Mucosa of gallbladder (tissue), 1 donor: ENCODE measurements at regions not wholly inside any gene's neighbourhood (a gene's known extent, or its start where the extent isn't known, plus 50 kb on each side); places are given as distances from the start of the nearest gene placed in this dataset.
A peak's percentile ranks its signal among the peaks of the same experiment; 100 is the strongest.

Experiments used
- DNase-seq: peaks from one replicate; pipeline ENCODE4 v3.0.0-alpha.2; 2020; ENCODE audit warnings: low spot score
- donor health status: DM: no; HTN: no; CAD: no.

DNA sequence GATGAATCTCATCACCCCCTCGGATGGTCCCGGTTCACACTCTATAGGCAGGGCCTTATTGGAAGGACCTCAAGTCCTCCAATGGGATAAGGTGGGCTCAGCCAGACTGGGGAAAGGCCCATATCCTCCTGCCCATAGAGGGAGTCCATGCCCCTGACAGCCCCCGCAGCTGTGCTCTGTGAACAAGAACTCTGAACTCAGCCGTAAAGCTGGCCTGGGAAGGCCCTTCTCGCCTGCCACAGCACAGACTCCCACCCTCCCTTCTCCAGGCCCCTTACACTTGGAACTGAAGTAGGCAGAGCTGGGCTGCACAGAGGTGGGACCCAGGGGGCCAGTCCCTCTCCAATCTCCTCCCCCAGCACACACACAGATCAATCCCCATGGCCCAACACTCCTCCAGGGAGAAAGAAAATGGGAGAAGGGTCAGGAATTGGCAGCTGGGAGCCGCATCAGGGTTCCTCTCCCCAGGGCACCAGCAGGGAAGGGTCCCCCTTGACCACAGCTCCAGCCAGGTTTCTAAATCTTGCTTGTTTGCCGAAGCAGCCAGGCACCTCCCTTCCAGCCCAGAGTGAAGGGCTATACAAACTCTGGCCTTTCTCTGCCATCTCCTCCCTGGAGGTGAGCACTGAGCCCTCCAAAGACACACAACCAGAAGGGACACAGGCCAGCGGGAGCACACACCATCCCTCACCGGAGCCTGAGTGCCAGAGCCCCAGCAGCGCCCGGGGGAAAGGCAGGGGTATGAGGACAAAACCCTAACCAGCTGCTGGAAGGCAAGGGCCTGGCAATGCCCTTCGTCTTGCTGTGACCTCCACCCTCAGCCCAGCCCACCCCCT is 454.1 kb downstream of the SOX9 start:
- no peak for DNase-seq

DNA sequence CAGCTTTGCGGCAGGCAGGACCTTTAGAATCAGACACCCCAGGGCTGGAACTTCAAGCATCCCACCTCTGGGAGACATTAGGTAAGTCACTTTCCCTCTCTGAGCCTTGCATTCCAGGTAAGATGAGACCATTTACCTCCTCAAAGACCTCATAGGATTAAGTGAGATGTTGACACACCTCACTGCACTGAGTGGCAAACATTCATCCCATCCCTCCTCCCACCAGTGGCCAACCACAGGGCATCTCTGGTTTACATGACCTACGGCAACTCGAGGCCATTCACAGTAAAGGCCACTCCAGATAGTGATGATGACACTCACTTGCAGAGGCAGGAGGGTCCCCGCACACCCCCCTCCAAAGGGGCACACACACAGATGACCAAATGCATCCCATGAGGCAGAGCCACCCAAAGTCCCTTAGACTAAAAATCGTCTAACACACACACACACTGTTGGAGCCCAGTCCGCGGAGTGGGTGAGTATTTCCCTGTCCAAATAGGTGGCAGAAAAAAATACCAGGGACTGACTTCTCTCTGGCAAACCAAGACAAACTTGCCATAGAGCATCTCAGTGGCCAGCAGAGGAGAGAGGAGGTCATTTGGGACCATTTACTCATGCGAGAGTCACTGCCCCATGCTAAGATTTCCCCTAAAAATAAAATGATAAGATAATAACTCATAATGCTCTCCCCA is 454.9 kb downstream of the SOX9 start:
- no peak for DNase-seq

DNA sequence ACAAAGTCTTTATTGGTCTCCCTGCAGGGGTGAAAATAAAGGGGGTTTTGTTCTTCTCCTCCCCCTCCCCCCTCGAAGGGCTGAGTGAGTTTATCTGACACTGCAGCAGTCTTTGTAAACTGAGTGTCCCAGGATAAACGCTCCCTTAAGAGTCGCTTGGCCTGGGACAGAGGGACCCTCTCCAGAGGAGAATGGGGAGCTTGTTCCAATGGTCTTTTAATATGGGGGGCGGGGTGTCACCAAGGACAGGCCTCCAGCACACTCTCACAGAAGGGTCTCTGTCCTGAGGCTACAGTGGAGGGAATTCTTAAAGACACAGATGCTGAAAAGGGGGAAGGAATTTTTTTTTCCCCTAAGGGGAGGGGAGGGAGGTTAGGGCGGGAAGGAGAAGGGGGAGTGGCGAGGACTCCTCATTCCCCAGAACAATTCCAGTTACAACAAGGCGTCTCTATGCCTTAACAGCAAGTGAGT is 455.5 kb downstream of the SOX9 start:
- no peak for DNase-seq

DNA sequence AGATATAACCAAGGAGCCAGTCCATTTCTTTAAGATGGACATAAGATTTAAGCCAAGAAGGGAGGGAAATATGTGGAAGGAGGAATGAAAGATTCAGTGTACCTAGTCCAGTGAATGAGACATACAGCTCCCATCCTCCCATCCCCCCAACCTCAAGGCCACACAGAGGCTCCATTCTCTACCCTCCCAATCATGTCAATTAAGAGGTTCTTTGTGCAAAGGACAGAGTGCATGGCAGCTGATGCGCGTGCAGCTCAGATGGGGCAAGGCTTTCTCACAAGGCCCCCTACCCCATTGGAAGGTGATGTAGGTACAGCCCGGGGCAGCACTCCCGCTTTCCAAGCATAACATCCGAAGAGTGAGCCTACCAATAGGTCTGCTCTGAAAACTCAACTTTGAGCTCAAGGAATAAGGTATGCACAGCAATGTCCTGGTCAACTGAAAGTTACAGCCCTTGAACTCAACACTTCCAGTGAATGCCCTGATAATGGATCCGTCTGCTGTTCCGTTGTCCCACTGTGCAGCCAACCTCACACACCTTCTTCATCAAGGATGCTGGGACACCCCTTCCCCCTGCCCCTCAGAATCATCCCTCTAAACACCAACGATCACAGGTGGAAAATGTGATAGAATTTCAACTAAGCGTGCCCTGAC is 458.1 kb downstream of the SOX9 start:
- DNase-seq, result no peak

DNA sequence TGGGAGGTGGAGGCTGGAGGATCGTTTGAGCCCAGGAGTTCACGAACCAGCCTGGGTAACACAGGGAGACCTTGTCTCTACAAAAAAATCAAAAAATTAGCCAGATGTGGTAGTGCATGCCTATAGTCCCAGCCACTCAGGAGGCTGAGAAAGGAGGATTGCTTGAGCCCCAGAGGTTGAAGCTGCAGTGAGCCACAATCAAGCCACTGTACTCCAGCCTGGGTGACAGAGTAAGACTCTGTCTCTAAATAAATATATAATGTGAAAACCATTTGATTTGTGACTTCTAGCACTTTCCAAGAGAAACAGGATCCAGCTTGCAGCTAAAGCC is 459.1 kb downstream of the SOX9 start:
- no peak for DNase-seq

DNA sequence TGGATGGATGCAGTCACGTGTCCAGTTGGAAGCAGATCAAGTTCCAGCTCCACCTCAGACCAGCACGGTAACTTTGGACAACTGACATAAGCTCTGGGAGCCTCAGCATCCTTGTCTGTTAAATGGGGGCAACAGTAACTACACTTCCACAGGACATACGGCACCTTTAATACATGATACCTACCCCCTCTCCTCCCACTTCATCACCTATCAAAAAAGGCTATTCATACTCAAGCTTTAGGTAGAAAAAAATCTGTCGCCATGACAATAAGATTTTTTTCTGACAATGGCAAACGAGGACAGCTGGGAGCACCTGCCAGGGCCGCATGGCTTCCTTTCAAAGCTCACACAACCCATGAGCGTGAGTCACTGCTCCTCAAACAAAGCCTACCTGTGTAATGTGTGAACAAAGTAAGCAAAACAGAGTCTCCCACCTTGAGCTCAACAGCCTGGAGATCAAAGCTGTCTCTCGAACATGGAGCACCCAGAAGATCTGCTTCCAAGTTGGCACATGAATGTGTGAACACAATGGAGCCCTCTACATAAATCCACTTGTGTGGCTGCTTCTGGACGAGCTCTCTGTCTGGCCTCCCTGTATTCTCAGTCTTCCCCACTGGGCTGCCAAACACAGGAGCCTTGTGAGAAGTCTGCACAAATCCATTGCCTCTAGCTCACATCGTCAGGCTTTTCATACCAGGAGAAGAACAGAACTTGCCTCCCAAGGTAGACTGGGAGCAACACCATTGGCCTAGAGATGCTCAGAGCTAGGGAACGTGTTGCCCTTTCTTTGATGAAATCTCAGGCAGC is 459.7 kb downstream of the SOX9 start:
- DNase-seq, result peak; percentile 83

DNA sequence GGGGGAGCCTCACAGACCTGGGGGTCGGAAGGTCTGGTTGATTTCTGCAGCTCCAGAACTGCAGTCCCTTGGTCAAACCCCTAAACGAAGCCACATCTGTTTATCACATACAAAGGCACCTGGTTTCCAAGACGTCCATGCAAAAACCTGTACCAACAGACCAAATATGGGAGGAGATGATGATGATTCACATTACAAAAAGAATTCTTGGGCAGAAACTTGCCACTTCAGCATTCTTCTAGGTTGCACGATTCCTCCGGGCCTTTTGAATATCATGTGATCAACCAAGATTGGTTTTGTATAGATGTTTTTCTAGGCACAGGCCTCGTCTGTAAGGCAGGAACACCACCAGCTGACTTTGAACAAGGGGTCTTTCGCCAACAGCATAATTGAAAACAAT is 466.3 kb downstream of the SOX9 start:
- no peak for DNase-seq

DNA sequence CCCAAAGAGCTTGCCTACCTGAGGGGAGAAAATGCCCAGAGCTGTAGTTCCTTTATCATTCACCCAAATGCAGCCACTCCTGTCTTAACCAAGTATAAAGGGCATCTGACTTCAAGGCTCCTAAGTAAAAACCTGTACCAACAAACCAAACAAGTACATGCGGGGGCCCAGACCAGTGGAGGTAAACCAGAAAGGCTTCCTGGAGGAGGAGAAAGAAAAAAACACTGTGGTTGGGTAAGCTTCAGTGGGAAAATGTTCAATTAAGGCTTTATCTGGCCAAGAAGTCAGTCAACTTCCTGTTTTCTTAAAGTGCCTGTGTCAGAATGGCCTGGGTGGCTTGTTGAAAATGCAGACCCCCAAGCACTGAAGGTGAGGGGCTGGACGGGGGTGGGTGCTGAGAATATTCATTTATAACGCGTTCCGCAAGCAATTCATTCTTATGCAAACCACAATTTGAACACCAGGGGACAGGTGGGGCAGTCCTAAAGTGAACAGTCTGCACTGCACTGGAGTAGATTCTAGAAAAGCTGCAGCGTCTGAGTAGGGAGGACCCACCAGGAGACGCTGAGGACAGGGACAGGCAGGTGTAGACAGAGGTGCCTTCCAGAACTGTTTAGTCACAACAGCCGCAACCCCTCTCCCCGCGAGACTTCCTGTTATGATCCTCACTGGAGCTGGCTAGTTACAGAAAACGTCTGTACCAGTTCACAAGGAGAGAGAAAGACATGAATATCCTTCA is 467.1 kb downstream of the SOX9 start:
- DNase-seq, result no peak

DNA sequence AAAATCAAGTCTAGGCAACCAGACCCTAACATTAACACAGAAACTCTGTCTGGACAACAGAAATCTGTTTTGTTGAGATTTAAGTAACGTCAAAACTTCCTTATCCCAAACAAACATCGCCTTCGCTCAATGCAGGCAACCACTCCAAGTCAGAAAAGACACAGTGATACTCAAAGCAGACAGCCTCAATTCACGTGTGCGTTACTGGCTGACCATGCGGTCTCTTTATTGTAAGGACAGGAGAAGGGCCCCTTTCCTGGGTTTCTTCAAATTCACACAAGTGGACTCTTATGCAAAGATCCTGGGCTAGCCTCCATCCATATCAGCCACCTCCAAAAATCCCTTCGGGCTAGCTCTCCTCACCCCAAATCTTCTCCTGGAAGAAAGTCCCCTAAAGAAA is 467.7 kb downstream of the SOX9 start:
- DNase-seq, result no peak

DNA sequence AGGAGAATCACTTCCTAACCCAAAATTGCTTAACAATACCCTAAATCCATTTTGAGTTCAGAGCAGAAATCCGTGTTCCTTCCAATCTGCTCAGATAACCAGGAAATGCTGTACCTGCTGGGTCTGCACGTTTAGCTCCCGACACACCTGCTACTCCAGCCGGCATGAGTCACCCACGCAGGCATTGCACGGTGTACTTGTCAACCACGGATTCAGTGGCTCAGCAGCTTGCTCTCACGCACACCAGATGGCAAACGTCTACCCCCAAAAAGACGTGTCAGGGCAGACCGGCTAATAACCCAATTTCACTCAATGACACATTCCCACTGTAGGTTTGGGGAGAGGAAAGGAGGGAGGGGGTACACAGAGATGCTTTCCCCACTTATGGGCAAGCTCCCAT is 468.1 kb downstream of the SOX9 start:
- peak; percentile 72 for DNase-seq

DNA sequence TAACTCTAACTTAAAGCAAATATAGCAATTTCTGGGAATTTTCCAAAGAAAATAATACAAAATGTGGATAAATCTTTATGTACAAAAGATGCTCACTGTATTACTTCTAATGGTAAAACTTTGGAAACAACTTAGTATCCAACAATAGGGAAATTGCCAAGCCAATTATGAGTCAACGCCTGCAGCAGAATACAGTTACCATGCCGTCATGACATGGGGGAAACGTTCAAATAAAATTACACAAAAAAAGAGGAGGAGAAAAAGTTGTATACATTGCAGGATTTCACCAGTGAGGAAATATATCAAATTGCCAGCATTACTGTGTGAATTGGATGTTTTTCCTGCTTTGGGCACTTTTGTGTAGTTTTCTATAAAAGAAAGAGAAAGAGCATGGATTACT is 469.6 kb downstream of the SOX9 start:
- no peak for DNase-seq

DNA sequence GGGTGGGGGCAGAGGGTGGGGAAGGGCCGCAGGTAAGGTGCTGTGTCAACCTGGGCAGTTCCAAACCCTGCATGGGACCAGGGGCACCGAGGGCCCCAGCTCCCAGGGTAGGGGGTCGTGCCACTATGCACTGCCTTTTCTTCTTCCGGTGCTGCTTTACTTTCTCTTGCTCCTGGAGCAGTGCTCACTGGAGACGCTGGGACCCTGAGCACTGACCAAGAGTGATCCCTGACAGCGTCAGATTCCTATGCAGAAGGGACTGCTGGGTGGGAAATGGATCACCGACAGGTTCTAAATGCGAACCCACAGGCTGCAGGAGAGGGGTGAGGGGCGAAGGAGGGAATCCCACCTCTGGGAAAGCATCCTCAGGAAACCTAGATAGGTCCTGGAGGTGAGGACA is 470.1 kb downstream of the SOX9 start:
- DNase-seq, result no peak

DNA sequence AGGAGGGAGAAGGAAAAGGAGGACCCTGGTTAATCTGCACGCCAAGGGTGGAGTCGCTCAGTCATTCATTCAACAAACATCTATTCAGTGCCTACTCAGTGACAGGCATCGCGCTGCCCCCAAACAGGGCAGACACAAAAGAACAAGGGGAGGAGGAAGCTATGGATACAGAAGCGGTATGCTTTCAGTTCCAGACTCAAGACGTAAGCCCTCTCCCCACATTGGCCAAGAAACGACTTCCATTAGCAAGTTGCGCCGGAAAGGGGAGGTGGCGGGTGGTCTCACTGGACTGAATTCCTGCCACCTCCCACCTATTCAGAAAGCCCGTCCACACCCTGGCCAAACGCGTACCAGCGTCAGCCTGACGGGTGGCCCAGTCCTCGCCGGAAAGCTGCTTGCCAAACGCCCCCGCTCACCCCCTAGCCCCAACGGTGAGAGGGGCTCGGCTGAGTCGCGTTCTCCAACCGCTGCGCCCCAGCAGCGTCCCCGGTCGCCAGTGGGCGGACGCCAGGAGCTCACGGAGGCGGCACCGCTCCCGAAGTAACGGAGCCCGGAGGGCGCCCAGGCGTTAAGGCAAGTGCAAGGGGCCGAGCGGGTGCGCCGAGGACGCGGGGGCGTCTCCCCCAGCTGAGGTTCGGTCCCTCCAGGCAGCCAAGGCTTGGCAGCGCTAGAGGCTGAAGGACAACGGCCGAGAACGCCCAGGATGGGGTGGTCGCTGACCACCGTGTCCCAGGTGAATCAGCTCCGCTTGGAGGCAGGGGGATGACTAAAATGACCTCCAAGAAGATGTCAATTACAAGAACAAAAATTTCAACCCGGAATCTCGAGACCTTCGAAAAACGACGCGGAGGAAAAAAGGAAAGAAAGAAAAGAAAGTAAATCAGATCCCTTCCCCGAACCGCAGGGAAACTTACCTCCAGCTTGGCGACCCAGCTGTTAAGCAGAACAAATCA is 470.7 kb downstream of the SOX9 start:
- DNase-seq, result no peak

DNA sequence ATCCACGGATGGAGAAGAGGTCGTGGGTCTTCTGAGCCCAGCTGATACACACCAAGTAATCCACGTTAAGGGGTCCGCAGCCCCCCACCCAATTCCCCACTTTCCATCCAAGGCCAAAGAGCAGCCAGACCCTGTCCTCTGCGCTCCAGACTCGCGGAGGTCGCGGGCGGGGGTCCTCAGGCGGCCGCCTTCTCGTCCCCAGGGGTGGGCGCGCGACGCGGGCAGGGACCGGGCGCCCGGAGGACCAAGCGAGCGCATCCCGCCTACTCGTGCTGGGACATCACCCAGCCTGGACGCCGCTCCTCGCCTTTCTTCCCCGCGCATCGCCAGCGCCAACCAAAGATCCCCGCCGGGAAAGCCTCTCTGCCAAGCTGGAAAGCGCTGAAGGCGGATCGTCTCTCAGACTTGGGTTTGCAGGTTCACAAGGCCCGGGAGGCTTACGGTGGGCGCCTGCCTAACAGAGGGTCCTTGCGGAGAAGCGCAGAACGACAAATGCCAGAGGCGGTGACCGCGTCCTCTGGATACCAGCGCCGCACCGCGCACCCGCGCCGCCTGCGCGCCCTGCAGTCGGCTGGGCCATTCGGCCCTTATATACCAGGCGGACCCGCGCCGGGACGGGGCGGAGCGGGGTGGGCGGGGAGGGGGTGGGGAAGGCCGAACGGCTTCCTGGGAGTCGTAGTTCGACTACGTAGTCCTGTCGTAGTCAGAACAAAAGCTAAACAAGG is 471.6 kb downstream of the SOX9 start:
- DNase-seq, result peak; percentile 73

DNA sequence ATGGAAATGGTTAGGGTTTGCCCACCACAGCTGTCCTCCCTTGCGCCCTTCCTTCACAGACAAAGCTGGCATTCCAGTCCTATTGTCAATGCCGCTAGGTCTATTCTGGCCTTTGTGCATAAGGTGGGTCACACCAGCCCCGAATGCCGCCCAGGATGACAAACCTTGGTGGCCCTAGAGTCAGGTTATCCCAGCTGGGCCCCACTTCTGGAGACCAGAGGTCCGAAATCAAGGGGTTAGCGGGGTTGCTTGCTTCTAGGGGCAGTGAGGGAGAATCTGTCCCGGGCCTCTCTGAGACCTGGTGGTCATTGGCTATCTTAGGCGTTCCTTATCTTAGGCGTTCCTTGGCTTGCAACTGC is 472.1 kb downstream of the SOX9 start:
- no peak for DNase-seq

DNA sequence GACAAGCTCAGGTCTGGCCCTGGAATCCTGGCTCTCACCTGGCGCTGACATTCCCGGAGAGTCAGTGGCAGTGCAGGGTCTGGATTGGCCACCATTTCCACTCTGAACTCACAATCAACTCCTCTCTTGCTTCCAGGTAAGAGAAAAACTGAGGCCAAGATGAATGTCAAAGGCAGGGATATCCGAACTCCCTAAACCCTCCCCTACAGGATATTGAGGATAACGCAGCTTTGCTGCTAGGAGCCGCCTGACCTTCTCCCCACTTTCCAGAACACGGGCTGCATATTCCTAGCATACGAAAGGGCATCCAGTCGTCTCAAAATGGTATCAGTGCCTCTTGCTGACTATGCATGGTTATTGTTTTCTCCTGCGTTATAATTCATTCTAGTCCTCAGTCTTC is 473.4 kb downstream of the SOX9 start:
- DNase-seq, result no peak
